ENCODE measurements at regions not wholly inside any gene's neighbourhood (a gene's known extent, or its start where the extent isn't known, plus 50 kb on each side); places are given as distances from the start of the nearest gene placed in this dataset.

DNA sequence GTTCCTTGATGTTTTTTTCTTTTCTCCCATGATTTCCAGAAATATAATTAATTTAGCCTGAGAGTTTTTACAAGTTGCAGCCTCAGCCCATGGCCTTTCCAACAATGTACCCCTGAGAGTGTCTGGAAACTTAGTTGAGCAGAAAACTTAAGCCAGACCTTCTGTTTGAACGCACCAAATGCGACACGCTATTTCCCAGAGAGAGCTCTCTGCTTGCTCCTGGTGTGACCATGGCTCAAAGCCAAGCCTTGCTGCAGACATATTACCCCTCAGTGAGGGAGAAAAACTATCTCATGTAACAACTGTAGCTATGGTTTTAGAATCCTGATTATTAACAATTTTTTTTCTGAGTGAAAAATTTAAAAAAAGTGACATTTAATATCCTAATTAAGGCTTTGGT is 1204.5 kb upstream of the SLC10A2 start:
- no peak for DNase-seq (ENCODE audit: low spot score)
- Histone ChIP-seq H3K36me3 (ENCODE audit: low read depth) (no peaks in the 10 kb centered on the region), H3K4me1 (ENCODE audit: insufficient read depth, poor library complexity, severe bottlenecking) (no peaks in the 10 kb centered on the region), H3K27me3 (ENCODE audit: insufficient read depth, poor library complexity, severe bottlenecking) (no peaks in the 10 kb centered on the region), H3K9me3 (ENCODE audit: severe bottlenecking) (no peaks in the 10 kb centered on the region), H3K27ac (ENCODE audit: poor library complexity, severe bottlenecking) (no peak overlapping the region), H3K4me3 (ENCODE audit: severe bottlenecking) (no peak overlapping the region)
- no peak for ATAC-seq (ENCODE audit: low read depth)
- TF ChIP-seq, protein P1, sequence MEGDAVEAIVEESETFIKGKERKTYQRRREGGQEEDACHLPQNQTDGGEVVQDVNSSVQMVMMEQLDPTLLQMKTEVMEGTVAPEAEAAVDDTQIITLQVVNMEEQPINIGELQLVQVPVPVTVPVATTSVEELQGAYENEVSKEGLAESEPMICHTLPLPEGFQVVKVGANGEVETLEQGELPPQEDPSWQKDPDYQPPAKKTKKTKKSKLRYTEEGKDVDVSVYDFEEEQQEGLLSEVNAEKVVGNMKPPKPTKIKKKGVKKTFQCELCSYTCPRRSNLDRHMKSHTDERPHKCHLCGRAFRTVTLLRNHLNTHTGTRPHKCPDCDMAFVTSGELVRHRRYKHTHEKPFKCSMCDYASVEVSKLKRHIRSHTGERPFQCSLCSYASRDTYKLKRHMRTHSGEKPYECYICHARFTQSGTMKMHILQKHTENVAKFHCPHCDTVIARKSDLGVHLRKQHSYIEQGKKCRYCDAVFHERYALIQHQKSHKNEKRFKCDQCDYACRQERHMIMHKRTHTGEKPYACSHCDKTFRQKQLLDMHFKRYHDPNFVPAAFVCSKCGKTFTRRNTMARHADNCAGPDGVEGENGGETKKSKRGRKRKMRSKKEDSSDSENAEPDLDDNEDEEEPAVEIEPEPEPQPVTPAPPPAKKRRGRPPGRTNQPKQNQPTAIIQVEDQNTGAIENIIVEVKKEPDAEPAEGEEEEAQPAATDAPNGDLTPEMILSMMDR (IDR thresholded peaks at IDR 0.05; ENCODE audit: poor library complexity, severe bottlenecking), result no peak

DNA sequence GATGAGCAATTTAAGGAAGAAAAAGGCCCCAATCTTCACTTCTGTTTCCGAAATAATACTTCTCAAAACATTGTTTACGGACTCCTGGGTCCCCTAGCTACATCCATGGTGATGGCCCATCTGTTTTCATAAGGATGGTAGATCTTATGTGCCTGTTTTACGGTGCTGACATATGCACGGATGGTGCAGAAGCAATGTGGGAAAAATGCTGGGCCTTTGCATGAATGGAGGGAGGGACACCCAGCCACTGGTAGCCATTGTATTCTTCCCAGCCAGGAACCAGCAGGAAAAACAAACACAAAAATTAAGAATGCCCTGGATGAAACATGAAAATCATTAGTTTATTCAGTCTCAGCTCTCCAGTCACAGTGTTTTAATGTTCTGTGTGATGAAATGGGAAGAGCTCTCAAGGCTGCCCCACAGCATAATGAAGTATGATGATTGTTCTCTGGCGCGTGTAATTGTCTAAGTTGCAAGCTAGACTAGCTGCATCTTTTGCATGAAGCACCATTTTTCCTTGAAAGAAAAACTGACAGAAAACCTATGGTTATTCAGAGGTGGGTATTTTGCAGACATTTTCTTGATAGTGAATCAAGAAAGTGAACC is 1201.1 kb upstream of the SLC10A2 start:
- ATAC-seq (ENCODE audit: low read depth), result no peak
- H3K27ac ChIP-seq (ENCODE audit: poor library complexity, severe bottlenecking), result no peak overlapping the region
- TF ChIP-seq, protein P1 (IDR thresholded peaks at IDR 0.05; ENCODE audit: poor library complexity, severe bottlenecking), result no peak
- no peaks in the 10 kb centered on the region for H3K9me3 ChIP-seq (ENCODE audit: severe bottlenecking)
- H3K36me3 ChIP-seq (ENCODE audit: low read depth), result no peaks in the 10 kb centered on the region
- no peak for DNase-seq (ENCODE audit: low spot score)
- no peaks in the 10 kb centered on the region for H3K4me1 ChIP-seq (ENCODE audit: insufficient read depth, poor library complexity, severe bottlenecking)
- no peaks in the 10 kb centered on the region for H3K27me3 ChIP-seq (ENCODE audit: insufficient read depth, poor library complexity, severe bottlenecking)
- no peak overlapping the region for H3K4me3 ChIP-seq (ENCODE audit: severe bottlenecking)

DNA sequence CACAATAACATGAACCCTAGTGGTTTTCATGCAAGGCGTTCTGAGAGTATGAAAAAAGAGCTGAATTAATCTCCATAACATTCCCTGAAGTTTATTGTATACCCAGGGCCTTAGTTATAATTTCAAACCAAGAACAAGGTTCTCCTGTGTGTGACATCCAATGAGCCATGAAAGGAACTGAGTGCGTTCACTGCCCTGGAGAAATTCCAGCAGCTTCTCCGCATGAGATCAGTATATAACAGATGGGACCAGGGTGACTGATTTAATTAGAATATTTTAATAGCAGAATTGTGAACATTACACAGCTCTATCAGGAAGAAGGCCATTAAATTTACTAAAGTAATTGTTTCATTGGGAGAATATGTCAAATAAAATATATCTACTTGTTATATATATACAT is 1190.5 kb upstream of the SLC10A2 start:
- Histone ChIP-seq H3K4me3 (ENCODE audit: severe bottlenecking) (no peak overlapping the region), H3K9me3 (ENCODE audit: severe bottlenecking) (no peaks in the 10 kb centered on the region), H3K36me3 (ENCODE audit: low read depth) (no peaks in the 10 kb centered on the region), H3K27ac (ENCODE audit: poor library complexity, severe bottlenecking) (no peak overlapping the region), H3K4me1 (ENCODE audit: insufficient read depth, poor library complexity, severe bottlenecking) (no peaks in the 10 kb centered on the region), H3K27me3 (ENCODE audit: insufficient read depth, poor library complexity, severe bottlenecking) (no peaks in the 10 kb centered on the region)
- TF ChIP-seq, protein P1 (IDR thresholded peaks at IDR 0.05; ENCODE audit: poor library complexity, severe bottlenecking), result no peak
- no peak for DNase-seq (ENCODE audit: low spot score)
- no peak for ATAC-seq (ENCODE audit: low read depth)

DNA sequence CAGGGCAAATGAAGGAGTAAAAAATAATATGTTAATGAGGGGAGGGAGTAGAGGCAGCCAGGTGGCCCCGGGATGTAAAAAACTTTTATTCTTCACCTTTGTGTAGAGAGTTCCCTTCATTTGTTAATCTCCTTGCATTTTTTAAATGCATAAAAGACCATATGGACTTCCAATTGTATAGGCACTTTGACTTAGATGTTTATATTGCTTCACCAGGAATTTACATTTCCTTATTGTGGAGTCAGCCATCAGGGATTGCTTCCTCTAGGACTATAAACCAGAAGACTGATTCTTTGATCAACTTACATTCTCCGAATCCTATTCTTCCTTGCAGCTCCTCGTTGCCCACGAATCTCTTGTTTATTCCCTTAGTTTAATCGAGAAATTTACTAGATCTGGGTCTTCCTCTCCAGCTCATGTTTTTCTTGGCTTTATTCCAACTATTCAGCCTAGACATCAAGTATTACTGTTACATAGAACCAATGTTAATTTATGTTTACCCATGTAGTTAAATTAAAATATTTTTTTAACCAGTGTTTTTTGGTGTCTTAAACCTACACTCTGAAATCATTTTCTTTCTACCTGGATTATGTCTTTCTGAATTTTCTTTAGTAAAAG is 1187.0 kb upstream of the SLC10A2 start:
- Histone ChIP-seq H3K27me3 (ENCODE audit: insufficient read depth, poor library complexity, severe bottlenecking) (no peaks in the 10 kb centered on the region), H3K36me3 (ENCODE audit: low read depth) (no peaks in the 10 kb centered on the region), H3K9me3 (ENCODE audit: severe bottlenecking) (no peaks in the 10 kb centered on the region), H3K27ac (ENCODE audit: poor library complexity, severe bottlenecking) (no peak overlapping the region), H3K4me3 (ENCODE audit: severe bottlenecking) (no peak overlapping the region), H3K4me1 (ENCODE audit: insufficient read depth, poor library complexity, severe bottlenecking) (no peaks in the 10 kb centered on the region)
- DNase-seq (ENCODE audit: low spot score), result no peak
- TF ChIP-seq, protein P1 (IDR thresholded peaks at IDR 0.05; ENCODE audit: poor library complexity, severe bottlenecking), result no peak
- no peak for ATAC-seq (ENCODE audit: low read depth)

DNA sequence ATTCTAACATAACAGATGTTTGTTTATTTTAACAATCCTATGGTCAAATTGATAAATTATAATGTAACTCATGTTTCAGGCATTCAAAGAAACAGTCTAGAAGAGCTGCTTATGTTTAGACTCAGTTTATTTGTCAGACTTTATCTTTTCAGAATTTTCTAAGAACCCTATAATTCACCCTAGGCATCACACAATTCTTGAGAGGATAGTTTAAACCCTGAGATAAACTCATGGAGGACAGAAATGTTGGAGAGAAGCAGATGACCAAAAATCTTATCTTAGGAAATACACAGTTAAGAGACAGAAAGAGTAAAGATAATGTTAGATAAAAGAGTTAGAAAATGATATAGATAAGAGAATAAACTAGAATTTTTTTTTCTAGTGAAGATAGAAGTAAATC is 1185.7 kb upstream of the SLC10A2 start:
- no peak overlapping the region for H3K4me3 ChIP-seq (ENCODE audit: severe bottlenecking)
- no peaks in the 10 kb centered on the region for H3K9me3 ChIP-seq (ENCODE audit: severe bottlenecking)
- TF ChIP-seq, protein P1 (IDR thresholded peaks at IDR 0.05; ENCODE audit: poor library complexity, severe bottlenecking), result no peak
- no peak for ATAC-seq (ENCODE audit: low read depth)
- no peak for DNase-seq (ENCODE audit: low spot score)
- H3K36me3 ChIP-seq (ENCODE audit: low read depth), result no peaks in the 10 kb centered on the region
- H3K27me3 ChIP-seq (ENCODE audit: insufficient read depth, poor library complexity, severe bottlenecking), result no peaks in the 10 kb centered on the region
- no peaks in the 10 kb centered on the region for H3K4me1 ChIP-seq (ENCODE audit: insufficient read depth, poor library complexity, severe bottlenecking)
- H3K27ac ChIP-seq (ENCODE audit: poor library complexity, severe bottlenecking), result no peak overlapping the region

Data from RWPE2 (cell line).